ENCODE measurements at regions not wholly inside any gene's neighbourhood (a gene's known extent, or its start where the extent isn't known, plus 50 kb on each side); places are given as distances from the start of the nearest gene placed in this dataset.
"Not testable (repeated sequence)": the region's sequence is repeated elsewhere in the genome, so short reads cannot be mapped to it uniquely, and the experiment has no call there.

GRCh38 chr3:197430502-197430901 lies 125.3 kb downstream of the BDH1 start:
- DNase-seq = no peak

GRCh38 chr3:197428952-197429351 lies 126.8 kb downstream of the BDH1 start:
- no peak for DNase-seq

GRCh38 chr3:197428117-197428801 lies 127.5 kb downstream of the BDH1 start:
- no peak for DNase-seq

GRCh38 chr3:197427021-197427420 lies 128.6 kb upstream of the DLG1 start:
- DNase-seq = no peak

GRCh38 chr3:197426121-197426566 lies 127.7 kb upstream of the DLG1 start:
- DNase-seq = no peak

- no peak for DNase-seq
These were observed 127.2 kb upstream of the DLG1 start for GRCh38 chr3:197425485-197426120.

GRCh38 chr3:197424674-197425484 lies 126.5 kb upstream of the DLG1 start:
- DNase-seq = no peak

- no peak for DNase-seq
These were observed 125.9 kb upstream of the DLG1 start for GRCh38 chr3:197424266-197424665.

GRCh38 chr3:197423376-197423775 lies 125.0 kb upstream of the DLG1 start:
- DNase-seq = no peak

- no peak for DNase-seq
These were observed 124.1 kb upstream of the DLG1 start for GRCh38 chr3:197422506-197422905.

- no peak for DNase-seq
These were observed 122.6 kb upstream of the DLG1 start for GRCh38 chr3:197421021-197421420.

- no peak for DNase-seq
These were observed 122.2 kb upstream of the DLG1 start for GRCh38 chr3:197420566-197420965.

GRCh38 chr3:197420115-197420514 lies 121.7 kb upstream of the DLG1 start:
- no peak for DNase-seq

GRCh38 chr3:197419696-197420095 lies 121.3 kb upstream of the DLG1 start:
- DNase-seq = no peak

- DNase-seq = no peak
These were observed 119.7 kb upstream of the DLG1 start for GRCh38 chr3:197417911-197418618.

- no peak for DNase-seq
These were observed 119.0 kb upstream of the DLG1 start for GRCh38 chr3:197417441-197417840.

- DNase-seq = not testable (repeated sequence)
These were observed 113.5 kb upstream of the DLG1 start for GRCh38 chr3:197411899-197412298.

- not testable (repeated sequence) for DNase-seq
These were observed 111.8 kb upstream of the DLG1 start for GRCh38 chr3:197410170-197410569.

- no peak for DNase-seq
These were observed 110.0 kb upstream of the DLG1 start for GRCh38 chr3:197408177-197408957.

- DNase-seq = no peak
These were observed 109.1 kb upstream of the DLG1 start for GRCh38 chr3:197407526-197407925.

GRCh38 chr3:197407053-197407452 lies 108.6 kb upstream of the DLG1 start:
- DNase-seq = no peak

- no peak for DNase-seq
These were observed 107.9 kb upstream of the DLG1 start for GRCh38 chr3:197406266-197406665.
